Spleen (tissue), 11 donors: ENCODE measurements at regions not wholly inside any gene's neighbourhood (a gene's known extent, or its start where the extent isn't known, plus 50 kb on each side); places are given as distances from the start of the nearest gene placed in this dataset.

Source experiments
- DNase-seq: peaks from one replicate; pipeline ENCODE4 v3.0.0-alpha.2; 2020
- H3K27ac ChIP-seq, 8 donors: fragments of 200-600 bp; sonication (generic) in 7 of 8; 1 replicate in 4 of 8; 2 replicates in 4 of 8; pipeline versions ENCODE4 v1.5.0 to v1.8.0; 2016 to 2021; ENCODE audit warnings: inconsistent platforms in 4 of 8, mild to moderate bottlenecking in 4 of 8, moderate library complexity in 1 of 8
- H3K27me3 ChIP-seq, 7 donors: fragments of 200-600 bp; sonication (generic) in 6 of 7; replicated peaks in 1 of 7; 1 replicate in 4 of 7; 2 replicates in 3 of 7; pipeline versions ENCODE4 v1.5.0 to v1.8.0; 2016 to 2021; ENCODE audit warnings: inconsistent platforms in 3 of 7, mild to moderate bottlenecking in 1 of 7
- H3K36me3 ChIP-seq, 6 donors: fragments of 200-600 bp; sonication (generic) in 5 of 6; 1 replicate in 4 of 6; 2 replicates in 2 of 6; pipeline versions ENCODE4 v1.5.0 to v1.8.0; 2016 to 2021; ENCODE audit warnings: inconsistent platforms in 2 of 6
- H3K4me1 ChIP-seq, 6 donors: fragments of 200-600 bp; sonication (generic) in 5 of 6; 1 replicate in 3 of 6; 2 replicates in 3 of 6; pipeline versions ENCODE4 v1.5.0 to v1.8.0; 2016 to 2021; ENCODE audit warnings: inconsistent platforms in 3 of 6
- H3K4me3 ChIP-seq, 8 donors: fragments of 200-600 bp; sonication (generic) in 7 of 8; 1 replicate in 4 of 8; 2 replicates in 4 of 8; pipeline versions ENCODE4 v1.5.0 to v1.8.0; 2016 to 2021; ENCODE audit warnings: inconsistent platforms in 4 of 8, mild to moderate bottlenecking in 4 of 8, moderate library complexity in 2 of 8
- H3K9me3 ChIP-seq, 8 donors: fragments of 200-600 bp; sonication (generic) in 7 of 8; 1 replicate in 4 of 8; 2 replicates in 4 of 8; pipeline versions ENCODE4 v1.5.0 to v1.8.0; 2016 to 2021; ENCODE audit warnings: inconsistent platforms in 4 of 8
- POLR2A ChIP-seq, 3 donors: fragments of 450-650 bp; IDR thresholded peaks; one replicate each; pipeline ENCODE4 v1.5.1; 2017; ENCODE audit warnings: antibody characterized with exemption in 3 of 3, mild to moderate bottlenecking in 1 of 3
- POLR2AphosphoS5 ChIP-seq, 3 donors: sonication (generic); formaldehyde crosslinking; IDR thresholded peaks; one replicate each; pipeline ENCODE4 v1.5.1; 2017; ENCODE audit warnings: antibody characterized with exemption in 3 of 3
- WGBS, 5 donors: extraction: QIAGEN DNeasy Blood & Tissue Kit in 3 of 5; methylation state at CpG; one replicate each; pipeline versions ENCODE4 v1.1.5 to v1.1.7; 2013 to 2018; 5-methylcytosine and 5-hydroxymethylcytosine counted together
- intact Hi-C: fragments of 100-400 bp; cut with DNase I; formaldehyde crosslinking; loops from one replicate; pipeline ENCODE4 v1.15.0; 2023; ENCODE audit warnings: low total_unique reads
- TF ChIP-seq, protein P1 (sequence below), 11 experiments: fragments of 200-600 bp in 7 of 11; fragments of 450-650 bp in 4 of 11; sonication (generic) in 4 of 11; IDR thresholded peaks in 8 of 11; conservative IDR thresholded peaks in 3 of 11; 1 replicate in 7 of 11; 2 replicates in 4 of 11; pipeline versions ENCODE4 v1.4.0 to v1.8.0; 2016 to 2021; ENCODE audit warnings: antibody characterized with exemption in 11 of 11, inconsistent platforms in 4 of 11, mild to moderate bottlenecking in 1 of 11
- donor health status: healthy with polysubstance abuse.
- donor health status: DM: no; HTN: no; CAD: no; lungs with moderate emphysema.
- donor health status: DM: no; HTN: no; CAD: no.
- donor health status: Bipolar disorder and iron deficiency.
- donor health status: healthy.
- donor health status: DM: no; HTN: no; CAD: no.
- donor health status: DM: yes; HTN: yes; CAD: no.

DNA sequence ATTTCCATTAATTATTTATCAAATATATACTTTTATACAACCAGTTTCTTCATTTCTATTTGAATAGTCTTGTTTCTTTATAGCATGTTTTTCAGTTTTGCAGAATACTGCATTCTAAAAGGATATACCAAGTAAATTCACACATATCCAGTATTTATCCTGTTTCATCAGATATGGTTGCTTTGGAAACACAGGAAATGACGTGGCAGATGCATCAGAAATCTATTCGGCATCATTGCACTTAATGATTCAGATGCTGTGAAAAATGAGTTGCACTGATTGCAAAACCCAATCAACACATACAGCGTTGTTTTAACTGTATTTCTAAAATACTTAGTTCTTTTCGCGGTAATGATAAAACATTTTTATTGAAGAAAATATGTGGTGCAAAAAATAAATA, 594.9 kb downstream of the CDH26 start:
- intact Hi-C loops, result no loop called here

DNA sequence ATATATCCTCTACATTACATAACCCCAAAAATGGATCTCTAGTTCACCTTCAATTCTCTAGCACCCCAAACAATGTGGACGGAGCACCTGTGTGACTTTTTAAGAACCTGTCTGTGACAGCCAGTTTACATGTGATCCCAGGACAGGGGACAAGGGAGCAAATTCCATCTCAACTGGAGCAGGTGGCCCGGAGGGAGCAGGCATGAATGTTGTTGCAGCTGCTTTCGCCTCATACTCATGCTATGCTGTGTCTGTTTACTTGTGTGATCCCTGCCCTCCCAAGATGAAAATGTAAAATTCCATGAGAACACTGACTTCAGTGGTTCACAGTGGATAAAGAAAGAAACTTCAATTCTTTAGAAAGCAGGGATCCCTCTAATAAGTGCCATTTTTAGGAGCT, 600.3 kb downstream of the CDH26 start:
- TF ChIP-seq, protein P1, sequence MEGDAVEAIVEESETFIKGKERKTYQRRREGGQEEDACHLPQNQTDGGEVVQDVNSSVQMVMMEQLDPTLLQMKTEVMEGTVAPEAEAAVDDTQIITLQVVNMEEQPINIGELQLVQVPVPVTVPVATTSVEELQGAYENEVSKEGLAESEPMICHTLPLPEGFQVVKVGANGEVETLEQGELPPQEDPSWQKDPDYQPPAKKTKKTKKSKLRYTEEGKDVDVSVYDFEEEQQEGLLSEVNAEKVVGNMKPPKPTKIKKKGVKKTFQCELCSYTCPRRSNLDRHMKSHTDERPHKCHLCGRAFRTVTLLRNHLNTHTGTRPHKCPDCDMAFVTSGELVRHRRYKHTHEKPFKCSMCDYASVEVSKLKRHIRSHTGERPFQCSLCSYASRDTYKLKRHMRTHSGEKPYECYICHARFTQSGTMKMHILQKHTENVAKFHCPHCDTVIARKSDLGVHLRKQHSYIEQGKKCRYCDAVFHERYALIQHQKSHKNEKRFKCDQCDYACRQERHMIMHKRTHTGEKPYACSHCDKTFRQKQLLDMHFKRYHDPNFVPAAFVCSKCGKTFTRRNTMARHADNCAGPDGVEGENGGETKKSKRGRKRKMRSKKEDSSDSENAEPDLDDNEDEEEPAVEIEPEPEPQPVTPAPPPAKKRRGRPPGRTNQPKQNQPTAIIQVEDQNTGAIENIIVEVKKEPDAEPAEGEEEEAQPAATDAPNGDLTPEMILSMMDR (IDR thresholded peaks at IDR 0.05 in 8 of 11, conservative IDR thresholded peaks at IDR 0.05 in 3 of 11), result no peak
- TF ChIP-seq POLR2AphosphoS5 (IDR thresholded peaks at IDR 0.05) (no peak), POLR2A (IDR thresholded peaks at IDR 0.05) (no peak)
- H3K9me3 ChIP-seq, result no peaks in the 10 kb centered on the region
- no peak overlapping the region for H3K4me3 ChIP-seq
- H3K4me1 ChIP-seq, result peaks cover 0 to 28% (median 1%) of the 10 kb centered on the region in 6 donors
- intact Hi-C loops, result no loop called here
- no peaks in the 10 kb centered on the region for H3K36me3 ChIP-seq
- no peak for DNase-seq
- peak overlapping the region in 4 of 8 donors; percentile 44 to 64 (median 47) for H3K27ac ChIP-seq
- H3K27me3 ChIP-seq, result no peaks in the 10 kb centered on the region
- 69 to 86% (median 85%) methylated on average over 3 of the region's 3 CpGs for WGBS, 5 donors

More for the DNA sequence above, 594.9 kb downstream of the CDH26 start:
- no peaks in the 10 kb centered on the region for H3K36me3 ChIP-seq
- WGBS, 5 donors, result 70 to 81% (median 75%) methylated on average over 5 of the region's 5 CpGs
- TF ChIP-seq POLR2AphosphoS5 (IDR thresholded peaks at IDR 0.05), result no peak
- TF ChIP-seq, protein P1 (IDR thresholded peaks at IDR 0.05 in 8 of 11, conservative IDR thresholded peaks at IDR 0.05 in 3 of 11), result no peak
- no peak for TF ChIP-seq POLR2A (IDR thresholded peaks at IDR 0.05)
- no peak overlapping the region for H3K27ac ChIP-seq
- H3K4me1 ChIP-seq, result peaks cover 0 to 4% (median 0%) of the 10 kb centered on the region in 6 donors
- H3K27me3 ChIP-seq, result peaks cover 0 to 5% (median 0%) of the 10 kb centered on the region in 7 donors
- H3K9me3 ChIP-seq, result no peaks in the 10 kb centered on the region
- DNase-seq, result no peak
- H3K4me3 ChIP-seq, result no peak overlapping the region

DNA sequence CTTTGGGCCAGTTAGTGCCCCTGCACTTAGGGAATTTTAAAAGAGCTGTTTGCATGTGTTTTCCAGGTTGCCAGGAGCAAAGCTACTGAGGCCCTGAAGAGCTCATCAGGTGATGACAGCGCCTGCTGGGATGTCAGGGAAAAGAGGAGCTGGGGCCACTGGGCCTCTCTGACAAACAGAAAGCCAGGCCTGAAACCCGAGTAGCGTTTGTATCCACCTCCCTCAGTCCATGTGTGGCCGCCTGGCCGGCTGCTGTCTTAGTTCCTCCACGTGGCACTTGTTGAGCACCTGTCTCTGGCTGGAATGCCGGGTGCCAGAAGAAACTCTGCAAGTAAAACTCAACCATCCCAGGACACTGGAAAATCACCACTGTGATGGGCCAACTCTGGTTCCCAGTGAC, 601.2 kb downstream of the CDH26 start:
- H3K36me3 ChIP-seq, result no peaks in the 10 kb centered on the region
- no peak for DNase-seq
- no peak overlapping the region for H3K27ac ChIP-seq
- no peaks in the 10 kb centered on the region for H3K27me3 ChIP-seq
- H3K9me3 ChIP-seq, result no peaks in the 10 kb centered on the region
- TF ChIP-seq POLR2A (IDR thresholded peaks at IDR 0.05), result no peak
- peaks cover 0 to 32% (median 3%) of the 10 kb centered on the region in 6 donors for H3K4me1 ChIP-seq
- WGBS, 5 donors, result 58 to 93% (median 67%) methylated on average over 2 to 7 of the region's 7 CpGs
- no peak overlapping the region for H3K4me3 ChIP-seq
- intact Hi-C loops, result no loop called here

DNA sequence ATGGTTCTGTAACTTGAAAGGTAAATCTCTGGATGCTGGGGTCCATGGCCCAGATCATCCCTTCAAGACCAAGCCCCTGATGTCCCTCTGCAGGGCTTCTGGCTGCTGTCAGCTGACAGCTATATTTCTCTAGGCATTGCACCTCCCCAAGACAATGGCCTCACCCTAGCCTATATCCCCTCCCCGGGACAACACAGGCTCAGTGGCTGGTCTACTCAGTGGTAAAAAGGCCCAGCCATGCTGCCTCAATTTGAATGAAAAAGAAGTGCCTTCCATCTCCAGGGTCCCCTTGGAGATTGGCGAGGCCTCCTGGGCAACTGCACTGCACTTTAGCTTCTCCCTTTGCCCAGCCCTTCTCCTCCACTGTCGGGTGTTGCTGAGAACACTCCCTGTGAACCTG, 602.8 kb downstream of the CDH26 start:
- no peak overlapping the region for H3K27ac ChIP-seq

More for the DNA sequence above, 602.8 kb downstream of the CDH26 start:
- H3K9me3 ChIP-seq, result no peaks in the 10 kb centered on the region
- H3K4me1 ChIP-seq, result peaks cover 0 to 33% (median 5%) of the 10 kb centered on the region in 6 donors
- intact Hi-C loops, result no loop called here
- TF ChIP-seq POLR2AphosphoS5 (IDR thresholded peaks at IDR 0.05) (no peak), POLR2A (IDR thresholded peaks at IDR 0.05) (no peak)
- TF ChIP-seq, protein P1 (IDR thresholded peaks at IDR 0.05 in 8 of 11, conservative IDR thresholded peaks at IDR 0.05 in 3 of 11), result no peak
- no peak for DNase-seq
- no peaks in the 10 kb centered on the region for H3K36me3 ChIP-seq
- WGBS, 5 donors, result 73 to 78% (median 76%) methylated on average over 3 of the region's 3 CpGs
- no peaks in the 10 kb centered on the region for H3K27me3 ChIP-seq
- no peak overlapping the region for H3K4me3 ChIP-seq
